ENCODE measurements at regions not wholly inside any gene's neighbourhood (a gene's known extent, or its start where the extent isn't known, plus 50 kb on each side); places are given as distances from the start of the nearest gene placed in this dataset.
A peak's percentile ranks its signal among the peaks of the same experiment; 100 is the strongest.

DNA sequence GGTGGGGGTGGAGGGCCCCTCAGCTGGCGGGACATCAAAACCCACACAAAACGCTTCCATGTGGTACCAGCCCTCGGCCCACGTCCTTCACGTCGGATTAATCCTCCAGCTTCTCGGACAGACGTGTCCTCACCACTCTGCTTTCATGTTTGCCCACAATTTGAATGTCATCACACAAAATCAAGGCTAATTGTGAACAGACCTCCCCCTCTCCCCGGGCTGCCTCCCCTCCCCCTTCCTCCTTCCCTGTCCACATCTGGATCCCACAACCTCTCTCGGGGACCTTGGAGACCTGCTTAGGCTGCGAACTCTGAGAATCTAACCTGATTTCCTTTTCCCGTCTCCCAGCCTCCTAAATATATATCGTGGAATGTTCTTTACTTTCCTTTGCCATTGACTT is 262.9 kb downstream of the MN1 start:
- Mint-ChIP-seq H3K4me1 (ENCODE audit: low read depth) (peaks cover 4% of the 10 kb centered on the region), H3K4me3 (ENCODE audit: low read depth) (no peak overlapping the region), H3K27ac (peak overlapping the region; percentile 10), H3K9me3 (ENCODE audit: low read depth) (no peaks in the 10 kb centered on the region), H3K36me3 (ENCODE audit: insufficient read depth) (no peaks in the 10 kb centered on the region), H3K27me3 (peaks cover 37% of the 10 kb centered on the region)
- DNase-seq (ENCODE audit: low spot score, unreplicated experiment) = no peak
- TF ChIP-seq CTCF (IDR thresholded peaks at IDR 0.05; ENCODE audit: unreplicated experiment) = no peak

- no peak for DNase-seq (ENCODE audit: low spot score, unreplicated experiment)
- H3K27me3 Mint-ChIP-seq = peaks cover 42% of the 10 kb centered on the region
- peaks cover 6% of the 10 kb centered on the region for H3K4me1 Mint-ChIP-seq (ENCODE audit: low read depth)
- H3K4me3 Mint-ChIP-seq (ENCODE audit: low read depth) = no peak overlapping the region
- no peak for TF ChIP-seq CTCF (IDR thresholded peaks at IDR 0.05; ENCODE audit: unreplicated experiment)
- H3K36me3 Mint-ChIP-seq (ENCODE audit: insufficient read depth) = no peaks in the 10 kb centered on the region
- no peak overlapping the region for H3K27ac Mint-ChIP-seq
- no peaks in the 10 kb centered on the region for H3K9me3 Mint-ChIP-seq (ENCODE audit: low read depth)
Observed at GRCh38 chr22:27540247-27540646, 261.3 kb downstream of the MN1 start.

DNA sequence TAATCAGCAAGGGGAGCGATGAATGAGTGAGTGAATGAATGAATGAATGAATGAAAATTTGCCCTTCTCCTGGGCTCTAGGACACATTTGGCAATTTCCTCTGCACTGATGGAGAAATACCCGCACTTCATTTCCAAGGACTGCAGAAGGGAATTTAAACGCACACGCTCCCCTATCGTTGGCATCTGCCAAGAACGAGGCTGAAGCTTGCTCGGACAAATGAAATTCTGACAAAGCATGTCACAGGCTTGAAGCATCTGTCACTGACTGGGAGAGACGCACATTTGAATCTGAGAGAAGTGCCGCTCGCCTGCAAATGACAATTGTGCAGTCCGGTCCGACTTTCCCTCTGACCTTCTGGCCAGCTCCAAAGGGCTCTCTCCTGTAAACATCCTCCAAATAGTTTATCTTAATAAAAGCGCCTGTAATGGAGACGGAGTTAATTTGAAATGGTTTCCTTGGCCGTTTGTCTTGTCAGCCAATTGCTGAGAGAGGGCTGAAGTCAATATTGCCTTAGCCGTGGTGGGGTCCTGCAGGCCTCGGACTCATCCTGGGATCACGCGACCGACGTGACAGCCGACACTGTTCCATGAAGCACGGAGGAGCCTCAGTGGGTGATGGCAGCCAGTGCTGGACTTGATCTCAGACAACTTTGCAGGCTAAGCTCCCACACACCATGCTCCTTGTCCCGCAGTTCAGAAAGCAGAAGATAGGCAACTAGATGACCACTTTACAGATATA is 260.7 kb downstream of the MN1 start:
- H3K9me3 Mint-ChIP-seq (ENCODE audit: low read depth) = no peaks in the 10 kb centered on the region
- no peak overlapping the region for H3K27ac Mint-ChIP-seq
- H3K4me3 Mint-ChIP-seq (ENCODE audit: low read depth) = no peak overlapping the region
- DNase-seq (ENCODE audit: low spot score, unreplicated experiment) = no peak
- H3K4me1 Mint-ChIP-seq (ENCODE audit: low read depth) = peaks cover 8% of the 10 kb centered on the region
- TF ChIP-seq CTCF (IDR thresholded peaks at IDR 0.05; ENCODE audit: unreplicated experiment) = no peak
- peaks cover 42% of the 10 kb centered on the region for H3K27me3 Mint-ChIP-seq
- no peaks in the 10 kb centered on the region for H3K36me3 Mint-ChIP-seq (ENCODE audit: insufficient read depth)

DNA sequence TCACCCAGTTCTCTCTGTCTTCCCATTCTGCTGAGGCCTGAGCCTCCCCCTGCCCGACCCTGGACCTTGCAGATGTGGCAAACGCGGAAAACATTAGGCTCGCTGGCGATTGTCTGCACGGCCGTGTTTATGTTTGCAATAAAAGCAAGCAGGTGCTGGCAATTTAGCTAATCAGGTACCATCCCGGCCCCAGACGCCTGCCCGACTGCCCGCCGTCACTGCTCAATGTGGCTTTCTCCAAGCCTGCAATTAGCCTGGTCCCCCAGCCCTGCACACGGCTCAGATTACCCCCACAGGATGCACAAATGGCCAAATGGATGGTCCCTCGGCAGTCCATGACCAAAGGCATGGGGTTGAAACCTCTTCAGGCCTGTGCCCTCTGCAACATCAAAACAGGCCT is 259.7 kb downstream of the MN1 start:
- H3K36me3 Mint-ChIP-seq (ENCODE audit: insufficient read depth) = no peaks in the 10 kb centered on the region
- peaks cover 42% of the 10 kb centered on the region for H3K27me3 Mint-ChIP-seq
- no peak for TF ChIP-seq CTCF (IDR thresholded peaks at IDR 0.05; ENCODE audit: unreplicated experiment)
- H3K27ac Mint-ChIP-seq = no peak overlapping the region
- H3K4me1 Mint-ChIP-seq (ENCODE audit: low read depth) = peaks cover 8% of the 10 kb centered on the region
- no peak overlapping the region for H3K4me3 Mint-ChIP-seq (ENCODE audit: low read depth)
- no peak for DNase-seq (ENCODE audit: low spot score, unreplicated experiment)
- no peaks in the 10 kb centered on the region for H3K9me3 Mint-ChIP-seq (ENCODE audit: low read depth)

GRCh38 chr22:27542602-27543001 is 259.0 kb downstream of the MN1 start:
- TF ChIP-seq CTCF (IDR thresholded peaks at IDR 0.05; ENCODE audit: unreplicated experiment) = no peak
- Mint-ChIP-seq H3K27me3 (peaks cover 37% of the 10 kb centered on the region), H3K27ac (no peak overlapping the region), H3K4me1 (ENCODE audit: low read depth) (peaks cover 8% of the 10 kb centered on the region), H3K4me3 (ENCODE audit: low read depth) (no peak overlapping the region), H3K9me3 (ENCODE audit: low read depth) (no peaks in the 10 kb centered on the region), H3K36me3 (ENCODE audit: insufficient read depth) (no peaks in the 10 kb centered on the region)
- DNase-seq (ENCODE audit: low spot score, unreplicated experiment) = no peak

Data from progenitor cell of endocrine pancreas (in vitro differentiated cells).